Peyer's patch (tissue), 4 donors: ENCODE measurements at regions not wholly inside any gene's neighbourhood (a gene's known extent, or its start where the extent isn't known, plus 50 kb on each side); places are given as distances from the start of the nearest gene placed in this dataset.

Source experiments
- POLR2A ChIP-seq, 2 donors: fragments of 450-650 bp; IDR thresholded peaks; one replicate each; pipeline ENCODE4 v1.5.1; 2017; ENCODE audit warnings: antibody characterized with exemption in 2 of 2, mild to moderate bottlenecking in 2 of 2, moderate library complexity in 2 of 2
- TF ChIP-seq, protein P1 (sequence below), 6 experiments: fragments of 450-650 bp in 4 of 6; fragments of 200-600 bp in 2 of 6; sonication (generic) in 1 of 6; IDR thresholded peaks; one replicate each; pipeline ENCODE4 v1.5.1; 2017 to 2019; ENCODE audit warnings: antibody characterized with exemption in 6 of 6, mild to moderate bottlenecking in 3 of 6, moderate library complexity in 1 of 6

DNA sequence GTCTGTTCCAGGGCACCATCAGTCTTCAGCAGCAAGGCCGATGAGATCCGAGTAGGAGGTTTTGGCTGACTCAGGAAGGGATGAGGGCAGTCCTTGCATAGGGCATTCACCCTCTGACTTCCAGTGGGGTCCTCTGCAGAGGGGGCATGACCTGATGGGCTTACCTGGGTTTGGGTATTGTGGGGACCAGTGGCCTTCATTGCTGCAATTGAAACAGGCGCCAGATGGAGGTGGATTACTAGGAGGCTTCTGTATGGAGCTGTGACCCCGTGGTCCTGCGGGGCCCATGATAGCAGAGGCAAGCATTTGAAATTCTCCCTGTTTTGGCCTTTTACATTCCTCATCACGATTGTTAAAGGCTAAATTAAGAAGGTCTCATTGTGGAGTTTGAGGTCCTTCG lies 2448.7 kb downstream of the TP53TG3F start:
- TF ChIP-seq, protein P1, sequence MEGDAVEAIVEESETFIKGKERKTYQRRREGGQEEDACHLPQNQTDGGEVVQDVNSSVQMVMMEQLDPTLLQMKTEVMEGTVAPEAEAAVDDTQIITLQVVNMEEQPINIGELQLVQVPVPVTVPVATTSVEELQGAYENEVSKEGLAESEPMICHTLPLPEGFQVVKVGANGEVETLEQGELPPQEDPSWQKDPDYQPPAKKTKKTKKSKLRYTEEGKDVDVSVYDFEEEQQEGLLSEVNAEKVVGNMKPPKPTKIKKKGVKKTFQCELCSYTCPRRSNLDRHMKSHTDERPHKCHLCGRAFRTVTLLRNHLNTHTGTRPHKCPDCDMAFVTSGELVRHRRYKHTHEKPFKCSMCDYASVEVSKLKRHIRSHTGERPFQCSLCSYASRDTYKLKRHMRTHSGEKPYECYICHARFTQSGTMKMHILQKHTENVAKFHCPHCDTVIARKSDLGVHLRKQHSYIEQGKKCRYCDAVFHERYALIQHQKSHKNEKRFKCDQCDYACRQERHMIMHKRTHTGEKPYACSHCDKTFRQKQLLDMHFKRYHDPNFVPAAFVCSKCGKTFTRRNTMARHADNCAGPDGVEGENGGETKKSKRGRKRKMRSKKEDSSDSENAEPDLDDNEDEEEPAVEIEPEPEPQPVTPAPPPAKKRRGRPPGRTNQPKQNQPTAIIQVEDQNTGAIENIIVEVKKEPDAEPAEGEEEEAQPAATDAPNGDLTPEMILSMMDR (IDR thresholded peaks at IDR 0.05), result no peak
- no peak for TF ChIP-seq POLR2A (IDR thresholded peaks at IDR 0.05)
